PC-9 (cell line): ENCODE measurements at regions not wholly inside any gene's neighbourhood (a gene's known extent, or its start where the extent isn't known, plus 50 kb on each side); places are given as distances from the start of the nearest gene placed in this dataset.

Experiments
- BruUV-seq: library from RNA; stranded (reverse); fragments of 400-500 nt; replicated peaks from 2 replicates; lab custom pipeline; 2021; lab: Mats Ljungman, UMichigan
- CTCF ChIA-PET: fragments of 300-600 bp; sonication (Branson Sonifier 250); formaldehyde crosslinking; loops from one replicate; lab custom pipeline; 2022; ENCODE audit warnings: antibody characterized with exemption; lab: Charles Lee
- POLR2A ChIA-PET: fragments of 300-600 bp; sonication (Branson Sonifier 250); formaldehyde crosslinking; loops from one replicate; lab custom pipeline; 2022; ENCODE audit warnings: antibody characterized with exemption; ENCODE audit not compliant: unreplicated experiment; lab: Charles Lee
- DNase-seq, 2 experiments: peaks; one replicate each; pipeline versions ENCODE4 v3.0.0 to v3.0.0-alpha.2; 2015 to 2022; ENCODE audit warnings: mixed read lengths in 1 of 2
- H2AFZ ChIP-seq: fragments of 200-600 bp; sonication (generic); 2 replicates; pipeline ENCODE4 v1.8.1; 2017; ENCODE audit warnings: antibody characterized with exemption
- H3F3A ChIP-seq: fragments of 200-600 bp; sonication (generic); 2 replicates; pipeline ENCODE4 v1.8.1; 2017; ENCODE audit warnings: antibody characterized with exemption, mild to moderate bottlenecking, low read depth; ENCODE audit not compliant: insufficient read depth
- H3K27ac ChIP-seq: fragments of 200-600 bp; sonication (generic); 2 replicates; pipeline ENCODE4 v1.6.1; 2016; ENCODE audit warnings: mixed run types
- H3K27me3 ChIP-seq: fragments of 200-600 bp; sonication (generic); 2 replicates; pipeline ENCODE4 v1.6.1; 2016; ENCODE audit warnings: low read depth, mixed run types; ENCODE audit not compliant: insufficient read depth
- H3K36me3 ChIP-seq: fragments of 200-600 bp; sonication (generic); 2 replicates; pipeline ENCODE4 v1.6.1; 2016; ENCODE audit warnings: low read depth, mixed run types
- H3K4me1 ChIP-seq: fragments of 200-600 bp; sonication (generic); replicated peaks from 2 replicates; pipeline ENCODE4 v1.6.1; 2016; ENCODE audit warnings: mixed run types; ENCODE audit not compliant: insufficient read depth
- H3K4me2 ChIP-seq: fragments of 200-600 bp; sonication (generic); 2 replicates; pipeline ENCODE4 v1.6.1; 2017; ENCODE audit warnings: mixed run types
- H3K4me3 ChIP-seq: fragments of 200-600 bp; sonication (generic); 2 replicates; pipeline ENCODE4 v1.6.1; 2016; ENCODE audit warnings: mixed run types
- H3K79me2 ChIP-seq: fragments of 200-600 bp; sonication (generic); 2 replicates; pipeline ENCODE4 v1.6.1; 2017; ENCODE audit warnings: low read depth, mixed run types
- H3K9me2 ChIP-seq: fragments of 200-600 bp; sonication (generic); 2 replicates; pipeline ENCODE4 v1.8.1; 2017; ENCODE audit warnings: mild to moderate bottlenecking; ENCODE audit not compliant: insufficient read depth
- H3K9me3 ChIP-seq: fragments of 200-600 bp; sonication (generic); 2 replicates; pipeline ENCODE4 v1.8.1; 2016; ENCODE audit warnings: low read depth; ENCODE audit not compliant: insufficient read depth
- H4K20me1 ChIP-seq: fragments of 200-600 bp; sonication (generic); 2 replicates; pipeline ENCODE4 v1.8.1; 2017; ENCODE audit not compliant: insufficient read depth
- EZH2 ChIP-seq: fragments of 200-600 bp; sonication (generic); IDR thresholded peaks from 2 replicates; pipeline ENCODE4 v1.8.0; 2017; ENCODE audit warnings: antibody characterized with exemption, low read depth
- intact Hi-C: fragments of 100-400 bp; cut with micrococcal nuclease; formaldehyde crosslinking; loops from one replicate; pipeline ENCODE4 v1.10.0; 2022; ENCODE audit not compliant: unreplicated experiment
- TF ChIP-seq, protein P1 (sequence below): fragments of 200-600 bp; sonication (generic); conservative IDR thresholded peaks from 2 replicates; pipeline ENCODE4 v1.6.1; 2017; ENCODE audit warnings: mixed run types, antibody characterized with exemption, mild to moderate bottlenecking, moderate library complexity

DNA sequence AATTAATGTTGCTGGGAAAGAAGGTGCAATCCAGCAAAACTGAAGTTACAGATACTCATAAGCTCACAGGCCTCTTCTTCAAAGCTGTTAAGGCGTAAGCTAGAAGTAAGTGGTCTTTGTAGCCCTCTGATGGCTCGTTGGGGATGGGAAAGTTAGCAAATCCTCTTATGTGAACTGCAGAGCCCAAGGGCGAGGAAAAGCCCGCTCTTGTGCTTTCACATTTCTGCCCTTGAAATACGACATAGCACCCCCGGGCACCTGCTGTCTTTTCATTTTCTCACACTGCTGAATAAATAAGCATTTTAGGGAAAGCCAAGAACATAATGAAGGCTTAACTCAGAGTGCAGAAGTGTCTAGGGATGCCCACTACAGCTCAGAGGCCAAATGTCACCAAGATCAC is 73.1 kb upstream of the SORBS2 start:
- TF ChIP-seq, protein P1, sequence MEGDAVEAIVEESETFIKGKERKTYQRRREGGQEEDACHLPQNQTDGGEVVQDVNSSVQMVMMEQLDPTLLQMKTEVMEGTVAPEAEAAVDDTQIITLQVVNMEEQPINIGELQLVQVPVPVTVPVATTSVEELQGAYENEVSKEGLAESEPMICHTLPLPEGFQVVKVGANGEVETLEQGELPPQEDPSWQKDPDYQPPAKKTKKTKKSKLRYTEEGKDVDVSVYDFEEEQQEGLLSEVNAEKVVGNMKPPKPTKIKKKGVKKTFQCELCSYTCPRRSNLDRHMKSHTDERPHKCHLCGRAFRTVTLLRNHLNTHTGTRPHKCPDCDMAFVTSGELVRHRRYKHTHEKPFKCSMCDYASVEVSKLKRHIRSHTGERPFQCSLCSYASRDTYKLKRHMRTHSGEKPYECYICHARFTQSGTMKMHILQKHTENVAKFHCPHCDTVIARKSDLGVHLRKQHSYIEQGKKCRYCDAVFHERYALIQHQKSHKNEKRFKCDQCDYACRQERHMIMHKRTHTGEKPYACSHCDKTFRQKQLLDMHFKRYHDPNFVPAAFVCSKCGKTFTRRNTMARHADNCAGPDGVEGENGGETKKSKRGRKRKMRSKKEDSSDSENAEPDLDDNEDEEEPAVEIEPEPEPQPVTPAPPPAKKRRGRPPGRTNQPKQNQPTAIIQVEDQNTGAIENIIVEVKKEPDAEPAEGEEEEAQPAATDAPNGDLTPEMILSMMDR = no peak
- no peak for TF ChIP-seq EZH2
- Histone ChIP-seq H4K20me1 (no peaks in the 10 kb centered on the region), H3K9me2 (no peaks in the 10 kb centered on the region), H3K4me1 (0 out of 2 replicates have a peak, but pooled peaks cover 8% of the 10 kb centered on the region), H3K79me2 (no peaks in the 10 kb centered on the region), H3K4me3 (no peak overlapping the region), H3F3A (no peaks in the 10 kb centered on the region), H3K36me3 (no peaks in the 10 kb centered on the region), H3K27me3 (no peaks in the 10 kb centered on the region), H3K4me2 (no peak overlapping the region), H2AFZ (no peak overlapping the region), H3K9me3 (0 out of 2 replicates have a peak, but pooled peaks cover 4% of the 10 kb centered on the region), H3K27ac (no peak overlapping the region)
- DNase-seq = no peak
- CTCF ChIA-PET = no interaction called here
- POLR2A ChIA-PET = no interaction called here
- intact Hi-C loops = no loop called here
- BruUV-seq = no TSS peak

DNA sequence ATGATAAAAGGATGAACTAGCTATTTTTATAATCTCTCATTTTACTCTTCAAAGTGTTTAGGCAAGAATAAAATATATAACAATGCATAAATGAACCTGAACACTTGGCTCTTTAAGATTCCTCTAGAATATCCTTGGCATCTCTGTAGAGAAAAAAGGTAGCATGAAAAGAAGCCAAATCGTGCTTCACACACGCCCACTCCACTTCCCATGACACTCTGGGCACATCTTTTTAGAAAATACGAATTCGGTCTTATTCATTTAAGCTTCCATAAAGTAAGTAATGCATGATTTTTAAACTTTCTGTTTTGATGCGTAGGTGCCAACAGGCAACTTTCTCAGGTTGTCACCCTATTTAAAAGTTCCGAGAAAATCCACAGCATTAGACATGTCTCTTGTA is 73.6 kb upstream of the SORBS2 start:
- Histone ChIP-seq H3K9me2 (no peaks in the 10 kb centered on the region), H3K9me3 (0 out of 2 replicates have a peak, but pooled peaks cover 4% of the 10 kb centered on the region), H2AFZ (no peak overlapping the region), H3K79me2 (no peaks in the 10 kb centered on the region), H3K27ac (no peak overlapping the region), H3K4me3 (no peak overlapping the region), H4K20me1 (no peaks in the 10 kb centered on the region), H3F3A (no peaks in the 10 kb centered on the region), H3K36me3 (no peaks in the 10 kb centered on the region), H3K4me1 (0 out of 2 replicates have a peak, but pooled peaks cover 8% of the 10 kb centered on the region), H3K27me3 (no peaks in the 10 kb centered on the region), H3K4me2 (no peak overlapping the region)
- BruUV-seq = no TSS peak
- intact Hi-C loops = no loop called here
- POLR2A ChIA-PET = no interaction called here
- DNase-seq = no peak
- CTCF ChIA-PET = no interaction called here
- no peak for TF ChIP-seq EZH2
- TF ChIP-seq, protein P1 = no peak

DNA sequence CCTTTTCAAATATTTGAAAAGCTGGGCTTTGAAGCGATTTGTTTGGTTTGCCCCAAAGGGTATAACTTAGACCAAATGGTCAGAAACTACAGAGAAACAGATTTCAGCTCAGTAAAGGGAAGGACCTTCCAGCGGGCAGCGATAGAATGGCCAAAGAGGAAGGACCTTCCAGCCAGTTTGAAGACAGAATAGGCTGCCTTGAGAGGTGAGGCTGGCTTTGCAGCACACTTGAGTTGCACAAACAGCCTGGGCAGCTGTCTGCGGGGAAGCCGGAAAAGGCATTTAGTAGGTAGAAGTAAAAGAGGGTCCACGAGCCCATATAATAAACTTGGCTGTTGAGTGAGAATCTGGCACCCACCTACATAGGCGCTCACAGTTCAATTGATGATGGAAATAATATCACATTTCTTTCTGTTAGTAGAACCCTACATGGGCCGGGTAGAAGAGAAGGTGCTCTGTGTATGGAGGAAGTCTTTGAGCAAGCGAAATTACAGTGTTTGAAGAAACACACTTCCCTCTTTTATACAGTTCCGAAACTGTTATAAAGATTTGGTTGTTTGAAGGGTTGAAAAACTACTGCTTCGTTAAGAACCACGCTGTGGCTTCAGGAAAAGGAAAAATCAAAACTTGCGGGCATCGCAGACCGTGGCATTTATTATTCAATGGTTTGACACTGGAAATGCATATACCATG is 75.0 kb upstream of the SORBS2 start:
- no peaks in the 10 kb centered on the region for H3K79me2 ChIP-seq
- intact Hi-C loops = no loop called here
- no peaks in the 10 kb centered on the region for H3K36me3 ChIP-seq
- TF ChIP-seq, protein P1 = no peak
- TF ChIP-seq EZH2 = no peak
- H3K4me1 ChIP-seq = no peaks in the 10 kb centered on the region
- no peak overlapping the region for H3K4me3 ChIP-seq
- POLR2A ChIA-PET = no interaction called here
- H3K9me2 ChIP-seq = no peaks in the 10 kb centered on the region
- no peak for DNase-seq
- H3F3A ChIP-seq = no peaks in the 10 kb centered on the region
- H3K27ac ChIP-seq = no peak overlapping the region
- H3K27me3 ChIP-seq = no peaks in the 10 kb centered on the region
- BruUV-seq = no TSS peak
- H3K9me3 ChIP-seq = 0 out of 2 replicates have a peak, but pooled peaks cover 2% of the 10 kb centered on the region
- no peak overlapping the region for H3K4me2 ChIP-seq
- H4K20me1 ChIP-seq = no peaks in the 10 kb centered on the region
- H2AFZ ChIP-seq = no peak overlapping the region
- CTCF ChIA-PET = no interaction called here
